SU-DHL-6 (cell line): ENCODE measurements at regions not wholly inside any gene's neighbourhood (a gene's known extent, or its start where the extent isn't known, plus 50 kb on each side); places are given as distances from the start of the nearest gene placed in this dataset.

Source experiments
- H2AFZ ChIP-seq: fragments of 200-600 bp; sonication (generic); 2 replicates; pipeline ENCODE4 v1.6.1; 2014; ENCODE audit warnings: low read depth, mild to moderate bottlenecking, moderate library complexity, mixed read lengths, antibody characterized with exemption, low read length; ENCODE audit not compliant: severe bottlenecking
- H3F3A ChIP-seq: fragments of 200-600 bp; shearing (Covaris generic); 2 replicates; pipeline ENCODE4 v1.6.0; 2016; ENCODE audit warnings: antibody characterized with exemption, mild to moderate bottlenecking; ENCODE audit not compliant: insufficient read depth
- H3K27ac ChIP-seq: fragments of 200-600 bp; sonication (generic); 2 replicates; pipeline ENCODE4 v1.5.1; 2016; ENCODE audit warnings: low read depth, mild to moderate bottlenecking, low read length, moderate library complexity, mixed read lengths
- H3K27me3 ChIP-seq: fragments of 200-600 bp; sonication (generic), shearing (Covaris generic); 2 replicates; pipeline ENCODE4 v1.6.0; 2014; ENCODE audit warnings: mild to moderate bottlenecking, low read length
- H3K36me3 ChIP-seq: fragments of 200-600 bp; sonication (generic); 2 replicates; pipeline ENCODE4 v1.6.1; 2014; ENCODE audit warnings: mild to moderate bottlenecking, low read length, mixed read lengths
- H3K4me2 ChIP-seq: fragments of 300-600, 200-600 bp; shearing (Covaris generic), sonication (generic); 2 replicates; pipeline ENCODE4 v1.6.0; 2014; ENCODE audit warnings: low read length, low read depth, mild to moderate bottlenecking; ENCODE audit not compliant: poor library complexity, severe bottlenecking
- H3K4me3 ChIP-seq: fragments of 200-600 bp; sonication (generic); 2 replicates; pipeline ENCODE4 v1.5.1; 2014; ENCODE audit warnings: antibody characterized with exemption, low read length, mild to moderate bottlenecking, mixed read lengths; ENCODE audit not compliant: insufficient read depth, poor library complexity, severe bottlenecking
- H3K79me2 ChIP-seq: fragments of 200-600 bp; sonication (generic); 2 replicates; pipeline ENCODE4 v1.6.1; 2014; ENCODE audit warnings: mild to moderate bottlenecking, low read length, moderate library complexity; ENCODE audit not compliant: insufficient read depth
- H3K9ac ChIP-seq: fragments of 200-600 bp; sonication (generic); 2 replicates; pipeline ENCODE4 v1.7.0; 2014; ENCODE audit warnings: mild to moderate bottlenecking, low read length
- H3K9me2 ChIP-seq: fragments of 200-600 bp; sonication (generic); replicated peaks from 2 replicates; pipeline ENCODE4 v1.6.1; 2014; ENCODE audit warnings: low read length; ENCODE audit not compliant: insufficient read depth
- H3K9me3 ChIP-seq: fragments of 200-600 bp; sonication (generic); 2 replicates; pipeline ENCODE4 v1.6.1; 2014; ENCODE audit warnings: low read length, mixed read lengths; ENCODE audit not compliant: insufficient read depth
- H4K20me1 ChIP-seq: fragments of 200-600 bp; sonication (generic); 2 replicates; pipeline ENCODE4 v1.6.1; 2014; ENCODE audit warnings: low read depth, mild to moderate bottlenecking, antibody characterized with exemption, low read length, moderate library complexity, mixed read lengths
- CTCF ChIP-seq: fragments of 200-600 bp; sonication (generic); IDR thresholded peaks from one replicate; pipeline ENCODE4 v1.5.1; 2017; ENCODE audit warnings: antibody characterized with exemption, mild to moderate bottlenecking, low read length, moderate library complexity; ENCODE audit not compliant: insufficient read depth, poor library complexity, severe bottlenecking
- EZH2phosphoT487 ChIP-seq: fragments of 200-600 bp; sonication (generic), shearing (Covaris generic); conservative IDR thresholded peaks from 2 replicates; pipeline ENCODE4 v1.6.1; 2018; ENCODE audit warnings: mild to moderate bottlenecking, antibody characterized with exemption, low read length, moderate library complexity, mixed read lengths

- TF ChIP-seq CTCF = no peak
- TF ChIP-seq EZH2phosphoT487 = no peak
These were observed 1417.6 kb upstream of the CDH2 start for GRCh38 chr18:29594493-29594892.

GRCh38 chr18:29588446-29589100, 1411.6 kb upstream of the CDH2 start:
- no peaks in the 10 kb centered on the region for H3K9me3 ChIP-seq
- H3F3A ChIP-seq = no peaks in the 10 kb centered on the region
- no peaks in the 10 kb centered on the region for H3K36me3 ChIP-seq
- no peak overlapping the region for H3K27ac ChIP-seq
- no peaks in the 10 kb centered on the region for H4K20me1 ChIP-seq
- no peaks in the 10 kb centered on the region for H3K79me2 ChIP-seq
- TF ChIP-seq CTCF = no peak
- no peak for TF ChIP-seq EZH2phosphoT487
- H3K4me2 ChIP-seq = no peak overlapping the region
- H3K4me3 ChIP-seq = no peak overlapping the region
- H2AFZ ChIP-seq = no peak overlapping the region
- H3K9me2 ChIP-seq = no peaks in the 10 kb centered on the region
- no peaks in the 10 kb centered on the region for H3K27me3 ChIP-seq
- no peak overlapping the region for H3K9ac ChIP-seq

More at GRCh38 chr18:29594493-29594892, 1417.6 kb upstream of the CDH2 start:
- Histone ChIP-seq H4K20me1 (no peaks in the 10 kb centered on the region), H3K27ac (no peak overlapping the region), H3K27me3 (no peaks in the 10 kb centered on the region), H3K9ac (no peak overlapping the region), H2AFZ (no peak overlapping the region), H3F3A (no peaks in the 10 kb centered on the region), H3K9me3 (no peaks in the 10 kb centered on the region), H3K9me2 (no peaks in the 10 kb centered on the region), H3K4me3 (no peak overlapping the region), H3K36me3 (no peaks in the 10 kb centered on the region), H3K4me2 (no peak overlapping the region), H3K79me2 (no peaks in the 10 kb centered on the region)

- H4K20me1 ChIP-seq = no peaks in the 10 kb centered on the region
- H3K9ac ChIP-seq = no peak overlapping the region
- no peaks in the 10 kb centered on the region for H3K9me3 ChIP-seq
- H3K9me2 ChIP-seq = no peaks in the 10 kb centered on the region
- no peak for TF ChIP-seq EZH2phosphoT487
- TF ChIP-seq CTCF = no peak
- no peak overlapping the region for H3K4me2 ChIP-seq
- no peak overlapping the region for H3K27ac ChIP-seq
- no peaks in the 10 kb centered on the region for H3F3A ChIP-seq
- H3K36me3 ChIP-seq = no peaks in the 10 kb centered on the region
- no peak overlapping the region for H3K4me3 ChIP-seq
- H3K27me3 ChIP-seq = no peaks in the 10 kb centered on the region
- no peak overlapping the region for H2AFZ ChIP-seq
- H3K79me2 ChIP-seq = no peaks in the 10 kb centered on the region
These were observed 1409.3 kb upstream of the CDH2 start for GRCh38 chr18:29586210-29586609.
